GM19467 (cell line): ENCODE measurements at regions not wholly inside any gene's neighbourhood (a gene's known extent, or its start where the extent isn't known, plus 50 kb on each side); places are given as distances from the start of the nearest gene placed in this dataset.

Experiments
- ATAC-seq: cut with Tn5 transposase; IDR thresholded peaks from one replicate; pipeline ENCODE4 v1.9.1; 2021; ENCODE audit warnings: mild to moderate bottlenecking, moderate library complexity; ENCODE audit not compliant: unreplicated experiment

GRCh38 chr16:13392341-13392740 lies 490.9 kb downstream of the SHISA9 start:
- ATAC-seq: no peak

- ATAC-seq: no peak
These were observed 492.4 kb downstream of the SHISA9 start for GRCh38 chr16:13393816-13394215.

GRCh38 chr16:13394488-13394887 lies 493.1 kb downstream of the SHISA9 start:
- ATAC-seq: no peak

GRCh38 chr16:13397126-13397525 lies 495.7 kb downstream of the SHISA9 start:
- no peak for ATAC-seq

GRCh38 chr16:13401641-13402040 lies 500.2 kb downstream of the SHISA9 start:
- ATAC-seq: no peak

GRCh38 chr16:13402601-13403000 lies 501.2 kb downstream of the SHISA9 start:
- no peak for ATAC-seq

- no peak for ATAC-seq
These were observed 501.9 kb downstream of the SHISA9 start for GRCh38 chr16:13403326-13403725.

GRCh38 chr16:13414154-13414553 lies 505.8 kb upstream of the ERCC4 start:
- no peak for ATAC-seq

- no peak for ATAC-seq
These were observed 500.4 kb upstream of the ERCC4 start for GRCh38 chr16:13419589-13419988.

- ATAC-seq: no peak
These were observed 498.2 kb upstream of the ERCC4 start for GRCh38 chr16:13421726-13422125.

GRCh38 chr16:13425836-13426235 lies 494.1 kb upstream of the ERCC4 start:
- ATAC-seq: no peak

- no peak for ATAC-seq
These were observed 493.7 kb upstream of the ERCC4 start for GRCh38 chr16:13426269-13426668.

GRCh38 chr16:13426736-13427135 lies 493.2 kb upstream of the ERCC4 start:
- no peak for ATAC-seq

- ATAC-seq: no peak
These were observed 492.0 kb upstream of the ERCC4 start for GRCh38 chr16:13427943-13428342.

GRCh38 chr16:13429416-13429815 lies 490.5 kb upstream of the ERCC4 start:
- no peak for ATAC-seq

GRCh38 chr16:13435415-13435814 lies 484.5 kb upstream of the ERCC4 start:
- ATAC-seq: no peak

GRCh38 chr16:13435873-13436474 lies 484.0 kb upstream of the ERCC4 start:
- no peak for ATAC-seq

GRCh38 chr16:13436641-13437412 lies 483.1 kb upstream of the ERCC4 start:
- ATAC-seq: peak; percentile 77

GRCh38 chr16:13437413-13437795 lies 482.6 kb upstream of the ERCC4 start:
- ATAC-seq: no peak

- ATAC-seq: no peak
These were observed 481.9 kb upstream of the ERCC4 start for GRCh38 chr16:13438064-13438463.

- ATAC-seq: no peak
These were observed 480.2 kb upstream of the ERCC4 start for GRCh38 chr16:13439766-13440165.

- ATAC-seq: peak; percentile 47
These were observed 478.3 kb upstream of the ERCC4 start for GRCh38 chr16:13441675-13442074.

- no peak for ATAC-seq
These were observed 471.6 kb upstream of the ERCC4 start for GRCh38 chr16:13448346-13448745.
